Right lobe of liver (tissue), 6 donors: ENCODE measurements at regions not wholly inside any gene's neighbourhood (a gene's known extent, or its start where the extent isn't known, plus 50 kb on each side); places are given as distances from the start of the nearest gene placed in this dataset.

ENCODE experiments used
- ATAC-seq, 4 donors: fragments of 200-7000 bp; cut with Tn5 transposase; one replicate each; pipeline ENCODE4 v1.9.1; 2020; ENCODE audit warnings: mild to moderate bottlenecking in 4 of 4, moderate library complexity in 4 of 4
- DNase-seq, 3 donors: peaks; one replicate each; pipeline ENCODE4 v3.0.0-alpha.2; 2020
- H3K27ac ChIP-seq, 3 donors: fragments of 200-600 bp; one replicate each; pipeline ENCODE4 v1.8.0; 2022
- H3K27me3 ChIP-seq, 2 donors: fragments of 200-600 bp; one replicate each; pipeline ENCODE4 v1.8.0; 2022
- H3K36me3 ChIP-seq, 4 donors: fragments of 200-600 bp; sonication (generic) in 1 of 4; one replicate each; pipeline versions ENCODE4 v1.5.1 to v1.8.0; 2017 to 2022; ENCODE audit warnings: control low read depth in 1 of 4
- H3K4me1 ChIP-seq, 4 donors: fragments of 200-600 bp; sonication (generic) in 1 of 4; one replicate each; pipeline versions ENCODE4 v1.5.1 to v1.8.0; 2017 to 2022; ENCODE audit warnings: control low read depth in 1 of 4
- H3K4me3 ChIP-seq, 3 donors: fragments of 200-600 bp; one replicate each; pipeline ENCODE4 v1.8.0; 2022
- H3K9me3 ChIP-seq, 4 donors: fragments of 200-600 bp; sonication (generic) in 1 of 4; one replicate each; pipeline versions ENCODE4 v1.5.1 to v1.8.0; 2017 to 2022; ENCODE audit warnings: control low read depth in 1 of 4
- POLR2A ChIP-seq: fragments of 450-650 bp; IDR thresholded peaks from one replicate; pipeline ENCODE4 v1.6.1; 2017; ENCODE audit warnings: antibody characterized with exemption, mild to moderate bottlenecking
- WGBS: methylation state at CpG from one replicate; pipeline ENCODE4 v1.1.6; 2018; ENCODE audit warnings: low coverage, low lambda C conversion rate; ENCODE audit not compliant: insufficient coverage; ENCODE audit errors: missing lambda C conversion rate; 5-methylcytosine and 5-hydroxymethylcytosine counted together
- intact Hi-C, 2 donors: fragments of 100-400 bp; cut with DNase I; formaldehyde crosslinking; loops; one replicate each; pipeline versions ENCODE4 v1.11.2 to v1.14.1; 2022
- TF ChIP-seq, protein P1 (sequence below), 4 donors: fragments of 200-600 bp in 3 of 4; fragments of 450-650 bp in 1 of 4; IDR thresholded peaks; one replicate each; pipeline versions ENCODE4 v1.5.1 to v1.8.0; 2016 to 2022; ENCODE audit warnings: antibody characterized with exemption in 4 of 4, mild to moderate bottlenecking in 2 of 4
- donor health status: DM: no; HTN: yes; CAD: no.
- donor health status: DM: no; HTN: no; CAD: no.
- donor health status: DM: no; HTN: no; CAD: no.
- donor health status: DM: no; HTN: yes; CAD: no.
- donor health status: DM: no; HTN: yes; CAD: no.

DNA sequence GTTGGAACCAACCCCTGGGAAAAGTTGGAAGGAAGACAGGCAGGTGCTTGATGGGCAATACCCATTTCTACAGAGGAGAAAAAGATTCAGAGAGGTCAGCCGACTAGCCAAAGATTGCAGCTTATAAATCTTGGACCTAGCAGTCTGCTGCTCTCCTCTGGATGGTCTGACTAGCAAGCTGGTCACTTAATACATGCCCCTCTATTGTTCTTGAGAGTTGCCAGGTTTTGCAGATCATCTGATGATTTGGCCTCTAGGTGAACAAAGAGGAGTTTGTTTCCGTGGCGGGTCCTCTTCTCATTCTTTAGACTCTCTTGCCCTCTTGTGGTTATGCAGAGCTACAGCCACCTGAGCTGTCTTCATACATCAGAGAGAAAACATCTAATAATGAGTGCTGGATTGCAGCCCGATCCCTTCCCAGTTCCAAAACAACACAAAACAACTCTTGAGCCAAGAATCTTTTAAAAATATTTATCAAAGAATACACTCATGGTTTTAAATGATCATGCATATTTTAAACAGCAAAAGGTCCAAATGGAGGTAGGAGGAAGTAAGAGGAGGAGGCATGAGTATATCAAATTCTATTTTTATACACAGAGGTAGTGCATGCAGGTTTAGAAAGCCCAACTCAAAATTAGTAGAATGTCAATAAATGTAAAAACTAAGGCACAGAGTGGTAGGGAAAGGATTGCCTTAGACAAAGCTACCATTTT lies 115.7 kb downstream of the SLC30A10 start:
- no peak overlapping the region for H3K27ac ChIP-seq
- peak; percentile 94 to 98 (median 94) for ATAC-seq
- whole genome bisulfite sequencing = 15% methylated on average over 4 of the region's 4 CpGs

DNA sequence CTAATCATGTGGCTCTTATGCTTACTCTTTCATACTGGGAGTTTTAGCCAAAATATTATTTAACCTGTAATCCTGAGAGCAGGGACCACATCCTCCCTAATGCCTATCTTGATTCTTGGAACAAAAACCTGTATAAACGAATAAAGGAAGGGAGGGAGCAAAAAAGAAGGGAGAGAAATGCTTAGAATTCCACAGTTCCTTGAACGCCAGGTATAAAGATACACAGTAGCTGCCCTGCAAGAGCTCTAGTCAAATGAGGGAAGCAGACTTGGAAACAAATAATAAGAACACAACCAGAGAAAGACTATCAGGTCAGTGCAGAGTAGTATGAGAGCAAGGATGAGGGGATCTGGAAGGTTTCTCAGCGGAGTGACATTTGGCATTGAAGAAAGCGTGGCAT lies 116.3 kb downstream of the SLC30A10 start:
- H3K9me3 ChIP-seq = no peaks in the 10 kb centered on the region
- 38% methylated on average over 4 of the region's 4 CpGs for WGBS
- no peaks in the 10 kb centered on the region for H3K36me3 ChIP-seq
- H3K4me1 ChIP-seq = no peaks in the 10 kb centered on the region
- ATAC-seq (no peak), DNase-seq (no peak)
- no peaks in the 10 kb centered on the region for H3K27me3 ChIP-seq
- H3K27ac ChIP-seq = no peak overlapping the region
- no peak for TF ChIP-seq POLR2A
- TF ChIP-seq, protein P1, sequence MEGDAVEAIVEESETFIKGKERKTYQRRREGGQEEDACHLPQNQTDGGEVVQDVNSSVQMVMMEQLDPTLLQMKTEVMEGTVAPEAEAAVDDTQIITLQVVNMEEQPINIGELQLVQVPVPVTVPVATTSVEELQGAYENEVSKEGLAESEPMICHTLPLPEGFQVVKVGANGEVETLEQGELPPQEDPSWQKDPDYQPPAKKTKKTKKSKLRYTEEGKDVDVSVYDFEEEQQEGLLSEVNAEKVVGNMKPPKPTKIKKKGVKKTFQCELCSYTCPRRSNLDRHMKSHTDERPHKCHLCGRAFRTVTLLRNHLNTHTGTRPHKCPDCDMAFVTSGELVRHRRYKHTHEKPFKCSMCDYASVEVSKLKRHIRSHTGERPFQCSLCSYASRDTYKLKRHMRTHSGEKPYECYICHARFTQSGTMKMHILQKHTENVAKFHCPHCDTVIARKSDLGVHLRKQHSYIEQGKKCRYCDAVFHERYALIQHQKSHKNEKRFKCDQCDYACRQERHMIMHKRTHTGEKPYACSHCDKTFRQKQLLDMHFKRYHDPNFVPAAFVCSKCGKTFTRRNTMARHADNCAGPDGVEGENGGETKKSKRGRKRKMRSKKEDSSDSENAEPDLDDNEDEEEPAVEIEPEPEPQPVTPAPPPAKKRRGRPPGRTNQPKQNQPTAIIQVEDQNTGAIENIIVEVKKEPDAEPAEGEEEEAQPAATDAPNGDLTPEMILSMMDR (IDR thresholded peaks at IDR 0.05) = no peak
- no peak overlapping the region for H3K4me3 ChIP-seq
- intact Hi-C loops = no loop called here

More for the DNA sequence above, 115.7 kb downstream of the SLC30A10 start:
- Histone ChIP-seq H3K9me3 (no peaks in the 10 kb centered on the region), H3K36me3 (no peaks in the 10 kb centered on the region), H3K4me3 (no peak overlapping the region), H3K27me3 (no peaks in the 10 kb centered on the region), H3K4me1 (no peaks in the 10 kb centered on the region)
- TF ChIP-seq, protein P1 (IDR thresholded peaks at IDR 0.05) = peak; percentile 80 to 90 (median 84)
- TF ChIP-seq POLR2A = no peak
- DNase-seq = no peak
- intact Hi-C loops = no loop called here

DNA sequence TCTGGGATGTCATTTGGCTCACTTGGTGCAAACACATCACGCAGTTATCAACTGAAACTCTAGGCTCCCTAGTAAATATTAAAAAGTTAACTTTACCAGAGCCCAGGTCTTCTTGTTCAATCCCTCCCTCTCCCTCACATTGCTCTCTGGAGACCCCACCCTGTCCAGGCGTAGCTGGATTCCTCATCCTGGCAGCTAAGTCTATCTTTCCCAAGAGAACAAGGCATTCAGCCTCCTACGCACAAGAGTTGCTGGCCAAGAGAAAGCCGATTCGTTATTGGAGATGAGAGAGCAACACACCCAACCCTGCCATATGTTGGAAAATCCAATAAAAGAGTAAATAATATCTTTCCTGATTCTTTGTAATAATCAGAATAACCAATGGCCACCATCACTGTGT lies 117.9 kb downstream of the SLC30A10 start:
- H3K27ac ChIP-seq = no peak overlapping the region
- no peaks in the 10 kb centered on the region for H3K9me3 ChIP-seq
- H3K36me3 ChIP-seq = no peaks in the 10 kb centered on the region
- 70% methylated on average over 4 of the region's 5 CpGs for WGBS
- DNase-seq = no peak
- H3K27me3 ChIP-seq = no peaks in the 10 kb centered on the region
- no peak for ATAC-seq
- intact Hi-C loops = no loop called here
- TF ChIP-seq, protein P1 (IDR thresholded peaks at IDR 0.05) = no peak
- TF ChIP-seq POLR2A = no peak
- no peaks in the 10 kb centered on the region for H3K4me1 ChIP-seq
- H3K4me3 ChIP-seq = no peak overlapping the region

DNA sequence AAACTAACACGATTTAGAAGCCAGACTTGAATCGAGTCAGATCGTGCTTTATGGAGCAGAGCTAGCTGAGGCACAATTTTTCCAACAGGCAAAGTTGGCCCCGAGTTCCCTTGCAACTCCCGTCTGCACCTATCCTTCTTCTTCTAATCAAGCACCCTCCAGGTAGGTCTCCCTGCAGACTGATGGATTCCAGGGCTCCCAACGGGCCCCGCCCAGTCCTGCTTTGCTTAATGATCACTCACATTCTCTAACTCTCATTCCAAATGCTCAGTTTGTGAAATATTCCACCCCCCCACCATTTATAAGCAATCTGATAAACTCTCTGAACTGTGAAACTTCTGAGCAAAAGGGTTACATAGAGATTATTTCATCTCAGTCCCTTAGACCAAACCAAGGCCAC lies 119.6 kb downstream of the SLC30A10 start:
- WGBS = 73% methylated on average over 3 of the region's 7 CpGs
- TF ChIP-seq, protein P1 (IDR thresholded peaks at IDR 0.05) = no peak
- no peak for TF ChIP-seq POLR2A
- Histone ChIP-seq H3K27ac (no peak overlapping the region), H3K27me3 (no peaks in the 10 kb centered on the region), H3K36me3 (no peaks in the 10 kb centered on the region), H3K9me3 (no peaks in the 10 kb centered on the region), H3K4me3 (no peak overlapping the region), H3K4me1 (no peaks in the 10 kb centered on the region)
- ATAC-seq (no peak), DNase-seq (no peak)
- intact Hi-C loops = no loop called here
